Memory B cell (primary cell): ENCODE measurements at regions not wholly inside any gene's neighbourhood (a gene's known extent, or its start where the extent isn't known, plus 50 kb on each side); places are given as distances from the start of the nearest gene placed in this dataset.

Source experiments
- ATAC-seq: fragments of 150-1000 bp; cut with Tn5 transposase; 2 replicates; pipeline ENCODE4 v1.10.0; 2021; ENCODE audit warnings: low read depth, mild to moderate bottlenecking, moderate library complexity
- DNase-seq, 2 donors: peaks; one replicate each; pipeline ENCODE4 v3.0.0; 2022; ENCODE audit warnings: low spot score in 2 of 2
- H3K27ac Mint-ChIP-seq: one replicate; pipeline ENCODE4 v1.8.0; 2022; ENCODE audit warnings: mild to moderate bottlenecking, moderate library complexity, mixed read lengths
- H3K27me3 Mint-ChIP-seq: one replicate; pipeline ENCODE4 v1.8.0; 2022; ENCODE audit warnings: mixed read lengths
- H3K36me3 Mint-ChIP-seq: one replicate; pipeline ENCODE4 v1.8.0; 2022; ENCODE audit warnings: mild to moderate bottlenecking, mixed read lengths
- H3K4me1 Mint-ChIP-seq: one replicate; pipeline ENCODE4 v1.8.0; 2022; ENCODE audit warnings: mixed read lengths
- H3K4me3 Mint-ChIP-seq: one replicate; pipeline ENCODE4 v1.8.0; 2022; ENCODE audit warnings: mild to moderate bottlenecking, moderate library complexity, mixed read lengths
- H3K9me3 Mint-ChIP-seq: one replicate; pipeline ENCODE4 v1.8.0; 2022; ENCODE audit warnings: mixed read lengths

DNA sequence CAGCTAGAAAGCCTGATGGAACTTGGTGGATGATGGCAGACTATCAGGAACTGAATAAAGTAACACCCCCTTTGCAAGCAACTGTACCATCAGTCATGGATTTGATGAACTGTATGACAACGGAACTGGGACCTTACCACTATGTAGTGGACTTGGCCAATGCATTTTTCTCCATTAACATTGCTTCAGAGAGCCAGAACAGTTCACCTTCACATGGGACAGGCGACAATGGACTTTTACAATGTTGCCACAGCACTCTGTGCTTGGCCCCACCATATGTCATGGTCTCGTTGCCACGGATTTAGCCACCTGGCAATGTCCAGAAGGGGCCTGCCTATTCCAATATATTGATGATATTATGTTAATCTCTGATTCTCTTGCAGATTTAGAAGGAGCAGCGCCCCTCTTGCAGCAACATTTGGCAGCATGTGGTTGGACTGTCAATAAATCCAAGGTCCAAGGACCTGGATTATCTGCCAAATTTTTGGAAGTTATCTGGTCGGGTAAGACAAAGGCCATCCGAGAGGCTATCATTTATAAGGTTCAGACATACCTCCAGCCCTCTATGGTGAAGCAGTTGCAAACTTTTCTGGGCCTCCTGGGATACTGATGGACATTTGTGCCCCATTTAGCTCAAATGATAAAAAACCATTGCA lies 52.2 kb upstream of the ZC3H15 start:
- H3K36me3 Mint-ChIP-seq = peaks cover 17% of the 10 kb centered on the region
- no peak overlapping the region for H3K4me3 Mint-ChIP-seq
- DNase-seq = no peak
- H3K4me1 Mint-ChIP-seq = peaks cover 1% of the 10 kb centered on the region
- H3K27me3 Mint-ChIP-seq = no peaks in the 10 kb centered on the region
- no peak for ATAC-seq
- H3K27ac Mint-ChIP-seq = no peak overlapping the region
- peaks cover 4% of the 10 kb centered on the region for H3K9me3 Mint-ChIP-seq
